ENCODE measurements at regions not wholly inside any gene's neighbourhood (a gene's known extent, or its start where the extent isn't known, plus 50 kb on each side); places are given as distances from the start of the nearest gene placed in this dataset.

DNA sequence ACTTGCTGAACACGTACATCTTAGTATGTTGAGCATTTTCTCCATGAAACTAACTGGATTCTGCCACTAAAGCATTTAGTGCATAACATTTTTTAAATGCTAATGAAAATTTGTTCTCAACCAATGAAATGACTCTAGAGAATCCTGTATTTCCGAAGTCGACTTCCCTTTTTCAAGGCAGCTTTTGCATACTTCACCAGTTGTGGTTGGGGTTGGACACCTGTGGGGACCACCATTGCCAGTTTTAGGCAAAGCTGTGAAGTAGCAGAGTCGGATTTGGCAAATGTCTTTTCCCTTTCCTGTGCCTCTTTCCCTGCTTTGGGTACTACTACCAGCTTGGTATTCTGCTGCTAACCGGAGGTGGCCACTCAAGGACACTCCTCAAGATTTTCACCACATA is 349.2 kb downstream of the BCAT1 start:
- in situ Hi-C loops (cut with HindIII; ENCODE audit: low pct_unique_long_range_greater_than_20kb, low sequenced_read_pairs): no loop called here
- DNase-seq (ENCODE audit: low read depth, low spot score): no peak
- ChIA-PET POLR2A (no interaction called here), CTCF (no interaction called here)
- Histone ChIP-seq H3K4me1 (ENCODE audit: control insufficient read depth, insufficient read depth, low read length) (no peaks in the 10 kb centered on the region), H3K4me3 (ENCODE audit: low read depth in 2 of 2, low read length in 2 of 2) (no peak overlapping the region), H3K27me3 (ENCODE audit: control insufficient read depth, insufficient read depth, low read length) (no peaks in the 10 kb centered on the region), H3K27ac (ENCODE audit: low read length) (no peak overlapping the region), H3K36me3 (ENCODE audit: control insufficient read depth, insufficient read depth, low read length) (no peaks in the 10 kb centered on the region), H3K9me3 (ENCODE audit: control insufficient read depth, insufficient read depth, low read depth, low read length) (no peaks in the 10 kb centered on the region)
- intact Hi-C loops (cut with micrococcal nuclease; ENCODE audit: unreplicated experiment): no loop called here
- BruUV-seq (replicated peaks): no TSS peak
- TF ChIP-seq TCF7L2 (IDR thresholded peaks at IDR 0.05; ENCODE audit: low read depth, low read length) (no peak), POLR2AphosphoS5 (IDR thresholded peaks at IDR 0.05; ENCODE audit: low read depth, low read length) (no peak), SIN3A (IDR thresholded peaks at IDR 0.05; ENCODE audit: borderline replicate concordance, insufficient read depth, low read depth, low read length) (no peak)
- TF ChIP-seq, protein P1, sequence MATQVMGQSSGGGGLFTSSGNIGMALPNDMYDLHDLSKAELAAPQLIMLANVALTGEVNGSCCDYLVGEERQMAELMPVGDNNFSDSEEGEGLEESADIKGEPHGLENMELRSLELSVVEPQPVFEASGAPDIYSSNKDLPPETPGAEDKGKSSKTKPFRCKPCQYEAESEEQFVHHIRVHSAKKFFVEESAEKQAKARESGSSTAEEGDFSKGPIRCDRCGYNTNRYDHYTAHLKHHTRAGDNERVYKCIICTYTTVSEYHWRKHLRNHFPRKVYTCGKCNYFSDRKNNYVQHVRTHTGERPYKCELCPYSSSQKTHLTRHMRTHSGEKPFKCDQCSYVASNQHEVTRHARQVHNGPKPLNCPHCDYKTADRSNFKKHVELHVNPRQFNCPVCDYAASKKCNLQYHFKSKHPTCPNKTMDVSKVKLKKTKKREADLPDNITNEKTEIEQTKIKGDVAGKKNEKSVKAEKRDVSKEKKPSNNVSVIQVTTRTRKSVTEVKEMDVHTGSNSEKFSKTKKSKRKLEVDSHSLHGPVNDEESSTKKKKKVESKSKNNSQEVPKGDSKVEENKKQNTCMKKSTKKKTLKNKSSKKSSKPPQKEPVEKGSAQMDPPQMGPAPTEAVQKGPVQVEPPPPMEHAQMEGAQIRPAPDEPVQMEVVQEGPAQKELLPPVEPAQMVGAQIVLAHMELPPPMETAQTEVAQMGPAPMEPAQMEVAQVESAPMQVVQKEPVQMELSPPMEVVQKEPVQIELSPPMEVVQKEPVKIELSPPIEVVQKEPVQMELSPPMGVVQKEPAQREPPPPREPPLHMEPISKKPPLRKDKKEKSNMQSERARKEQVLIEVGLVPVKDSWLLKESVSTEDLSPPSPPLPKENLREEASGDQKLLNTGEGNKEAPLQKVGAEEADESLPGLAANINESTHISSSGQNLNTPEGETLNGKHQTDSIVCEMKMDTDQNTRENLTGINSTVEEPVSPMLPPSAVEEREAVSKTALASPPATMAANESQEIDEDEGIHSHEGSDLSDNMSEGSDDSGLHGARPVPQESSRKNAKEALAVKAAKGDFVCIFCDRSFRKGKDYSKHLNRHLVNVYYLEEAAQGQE (IDR thresholded peaks at IDR 0.05; ENCODE audit: insufficient read depth in 1 of 2, low read depth in 2 of 2, low read length in 1 of 2): no peak
- TF ChIP-seq, protein P2, sequence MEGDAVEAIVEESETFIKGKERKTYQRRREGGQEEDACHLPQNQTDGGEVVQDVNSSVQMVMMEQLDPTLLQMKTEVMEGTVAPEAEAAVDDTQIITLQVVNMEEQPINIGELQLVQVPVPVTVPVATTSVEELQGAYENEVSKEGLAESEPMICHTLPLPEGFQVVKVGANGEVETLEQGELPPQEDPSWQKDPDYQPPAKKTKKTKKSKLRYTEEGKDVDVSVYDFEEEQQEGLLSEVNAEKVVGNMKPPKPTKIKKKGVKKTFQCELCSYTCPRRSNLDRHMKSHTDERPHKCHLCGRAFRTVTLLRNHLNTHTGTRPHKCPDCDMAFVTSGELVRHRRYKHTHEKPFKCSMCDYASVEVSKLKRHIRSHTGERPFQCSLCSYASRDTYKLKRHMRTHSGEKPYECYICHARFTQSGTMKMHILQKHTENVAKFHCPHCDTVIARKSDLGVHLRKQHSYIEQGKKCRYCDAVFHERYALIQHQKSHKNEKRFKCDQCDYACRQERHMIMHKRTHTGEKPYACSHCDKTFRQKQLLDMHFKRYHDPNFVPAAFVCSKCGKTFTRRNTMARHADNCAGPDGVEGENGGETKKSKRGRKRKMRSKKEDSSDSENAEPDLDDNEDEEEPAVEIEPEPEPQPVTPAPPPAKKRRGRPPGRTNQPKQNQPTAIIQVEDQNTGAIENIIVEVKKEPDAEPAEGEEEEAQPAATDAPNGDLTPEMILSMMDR (IDR thresholded peaks at IDR 0.05): no peak
- no peak for ATAC-seq

DNA sequence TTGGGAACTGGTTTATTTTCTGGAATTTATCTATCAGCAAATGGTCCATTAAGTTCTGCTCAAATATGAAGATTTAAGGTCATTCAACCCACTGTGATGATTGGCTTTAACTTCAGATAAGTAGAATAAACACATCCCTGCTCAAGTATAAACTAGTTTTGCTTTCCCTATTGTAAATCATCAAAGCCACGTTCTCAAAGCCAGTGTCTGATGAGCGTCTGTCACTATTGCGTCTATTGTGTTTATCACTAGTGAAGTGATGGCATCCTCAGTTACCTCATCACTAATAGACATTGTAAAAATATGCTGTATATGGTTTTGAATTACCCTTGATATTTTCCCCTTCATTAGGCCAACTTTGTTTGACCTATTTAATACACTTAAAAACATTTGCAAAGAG is 351.3 kb downstream of the BCAT1 start:
- no peak overlapping the region for H3K27ac ChIP-seq (ENCODE audit: low read length)
- ChIA-PET CTCF (interaction anchor here (0.7 kb wide), 1 partner anchor 14 kb away, joined by 3 read pairs; no protein-coding TSS in a partner anchor), POLR2A (no interaction called here)
- no peaks in the 10 kb centered on the region for H3K4me1 ChIP-seq (ENCODE audit: control insufficient read depth, insufficient read depth, low read length)
- intact Hi-C loops (cut with micrococcal nuclease; ENCODE audit: unreplicated experiment) (no loop called here), in situ Hi-C loops (cut with HindIII; ENCODE audit: low pct_unique_long_range_greater_than_20kb, low sequenced_read_pairs) (no loop called here)
- DNase-seq (ENCODE audit: low read depth, low spot score) (no peak), ATAC-seq (no peak)
- BruUV-seq (replicated peaks): no TSS peak
- no peaks in the 10 kb centered on the region for H3K36me3 ChIP-seq (ENCODE audit: control insufficient read depth, insufficient read depth, low read length)
- no peaks in the 10 kb centered on the region for H3K27me3 ChIP-seq (ENCODE audit: control insufficient read depth, insufficient read depth, low read length)
- H3K4me3 ChIP-seq (ENCODE audit: low read depth in 2 of 2, low read length in 2 of 2): no peak overlapping the region
- no peaks in the 10 kb centered on the region for H3K9me3 ChIP-seq (ENCODE audit: control insufficient read depth, insufficient read depth, low read depth, low read length)
- TF ChIP-seq POLR2AphosphoS5 (IDR thresholded peaks at IDR 0.05; ENCODE audit: low read depth, low read length): no peak
- TF ChIP-seq SIN3A (IDR thresholded peaks at IDR 0.05; ENCODE audit: borderline replicate concordance, insufficient read depth, low read depth, low read length): no peak
- TF ChIP-seq, protein P1 (IDR thresholded peaks at IDR 0.05; ENCODE audit: insufficient read depth in 1 of 2, low read depth in 2 of 2, low read length in 1 of 2): no peak
- TF ChIP-seq, protein P2 (IDR thresholded peaks at IDR 0.05): no peak
- no peak for TF ChIP-seq TCF7L2 (IDR thresholded peaks at IDR 0.05; ENCODE audit: low read depth, low read length)

Measured in Panc1 (cell line).